T-helper 17 cell (primary cell): ENCODE measurements at regions not wholly inside any gene's neighbourhood (a gene's known extent, or its start where the extent isn't known, plus 50 kb on each side); places are given as distances from the start of the nearest gene placed in this dataset.
"Not testable (repeated sequence)": the region's sequence is repeated elsewhere in the genome, so short reads cannot be mapped to it uniquely, and the experiment has no call there.

Source experiments
- ATAC-seq: fragments of 150-1000 bp; cut with Tn5 transposase; 2 replicates; pipeline ENCODE4 v1.10.0; 2021; ENCODE audit warnings: mild to moderate bottlenecking, moderate library complexity
- DNase-seq, 3 donors: peaks; one replicate each; pipeline versions ENCODE4 v3.0.0 to v3.0.0-alpha.2; 2020 to 2021
- H3K9me3 ChIP-seq: one replicate; pipeline ENCODE4 v1.7.0; 2013; ENCODE audit warnings: low read length, mild to moderate bottlenecking; ENCODE audit not compliant: control insufficient read depth, poor library complexity, severe bottlenecking
- H3K27ac Mint-ChIP-seq: one replicate; pipeline ENCODE4 v1.8.0; 2022; ENCODE audit warnings: mild to moderate bottlenecking, moderate library complexity, mixed read lengths
- H3K27me3 Mint-ChIP-seq: one replicate; pipeline ENCODE4 v1.8.0; 2022; ENCODE audit warnings: mixed read lengths
- H3K36me3 Mint-ChIP-seq: one replicate; pipeline ENCODE4 v1.8.0; 2022; ENCODE audit warnings: low read depth, mixed read lengths
- H3K4me1 Mint-ChIP-seq: one replicate; pipeline ENCODE4 v1.8.0; 2022; ENCODE audit warnings: mild to moderate bottlenecking, mixed read lengths
- H3K4me3 Mint-ChIP-seq: one replicate; pipeline ENCODE4 v1.8.0; 2022; ENCODE audit warnings: mild to moderate bottlenecking, moderate library complexity, mixed read lengths

- no peaks in the 10 kb centered on the region for H3K9me3 ChIP-seq
- Mint-ChIP-seq H3K4me1 (peaks cover 12% of the 10 kb centered on the region), H3K27ac (no peak overlapping the region), H3K4me3 (no peak overlapping the region), H3K36me3 (no peaks in the 10 kb centered on the region), H3K27me3 (peaks cover 17% of the 10 kb centered on the region)
- DNase-seq (no peak), ATAC-seq (no peak)
Observed at GRCh38 chr6:33507261-33507660, 52.9 kb downstream of the ZBTB9 start.

DNA sequence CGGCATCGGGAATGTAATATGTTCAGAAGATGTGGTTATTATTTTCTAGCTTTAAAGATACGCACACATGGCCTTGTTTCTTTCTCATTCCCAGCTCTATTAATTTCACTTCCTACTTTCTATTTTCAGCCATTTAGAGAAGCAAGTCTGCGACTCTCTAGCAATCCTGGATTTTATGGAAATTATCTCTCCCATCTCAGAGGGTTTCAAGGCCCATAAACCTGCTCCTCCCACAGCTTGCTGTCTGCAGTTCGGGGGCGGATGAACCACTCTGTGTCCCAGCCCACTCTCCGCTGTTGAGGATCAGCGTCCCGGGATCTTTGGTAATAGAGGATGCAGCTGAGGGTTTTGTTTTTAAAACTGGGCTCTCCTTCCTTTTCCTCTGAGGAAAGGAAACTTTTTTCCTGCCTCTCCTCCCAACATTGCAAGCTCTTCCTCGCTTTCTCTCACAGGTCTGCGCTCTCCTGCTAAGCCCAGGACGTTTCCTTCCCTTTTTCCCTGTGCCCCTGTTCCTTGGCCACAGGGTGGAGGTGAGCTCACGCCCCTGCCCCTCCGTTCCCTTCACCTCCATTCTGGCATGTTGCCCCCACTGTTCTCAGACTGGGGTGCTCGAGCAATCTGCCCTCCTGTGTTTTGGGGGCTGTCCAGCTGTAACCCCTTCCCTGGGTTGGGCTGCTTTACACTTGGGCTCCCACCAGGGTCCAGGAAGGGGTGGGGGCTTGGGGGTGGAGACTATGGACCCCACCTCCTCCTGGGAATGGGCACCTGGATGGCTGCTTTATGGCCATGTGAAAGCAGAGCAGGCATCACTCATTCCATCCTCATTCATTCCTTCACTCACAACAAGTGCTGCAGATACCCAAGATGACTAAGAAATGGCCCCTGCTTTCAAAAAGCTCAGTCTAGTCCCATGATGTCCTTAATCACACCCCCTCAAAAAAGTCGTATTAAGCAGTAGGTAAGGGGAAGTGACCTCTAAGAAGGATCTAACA is 54.9 kb downstream of the ZBTB9 start:
- no peak overlapping the region for H3K4me3 Mint-ChIP-seq
- no peaks in the 10 kb centered on the region for H3K9me3 ChIP-seq
- DNase-seq (no peak), ATAC-seq (no peak)
- H3K4me1 Mint-ChIP-seq = peaks cover 15% of the 10 kb centered on the region
- peak overlapping the region; percentile 32 for H3K27ac Mint-ChIP-seq
- H3K36me3 Mint-ChIP-seq = no peaks in the 10 kb centered on the region
- peaks cover 25% of the 10 kb centered on the region for H3K27me3 Mint-ChIP-seq

- Mint-ChIP-seq H3K27ac (no peak overlapping the region), H3K4me3 (no peak overlapping the region), H3K4me1 (peaks cover 15% of the 10 kb centered on the region), H3K36me3 (no peaks in the 10 kb centered on the region), H3K27me3 (peaks cover 27% of the 10 kb centered on the region)
- no peak for DNase-seq
- ATAC-seq = no peak
- no peaks in the 10 kb centered on the region for H3K9me3 ChIP-seq
Observed at GRCh38 chr6:33513213-33513612, 58.8 kb downstream of the ZBTB9 start.

DNA sequence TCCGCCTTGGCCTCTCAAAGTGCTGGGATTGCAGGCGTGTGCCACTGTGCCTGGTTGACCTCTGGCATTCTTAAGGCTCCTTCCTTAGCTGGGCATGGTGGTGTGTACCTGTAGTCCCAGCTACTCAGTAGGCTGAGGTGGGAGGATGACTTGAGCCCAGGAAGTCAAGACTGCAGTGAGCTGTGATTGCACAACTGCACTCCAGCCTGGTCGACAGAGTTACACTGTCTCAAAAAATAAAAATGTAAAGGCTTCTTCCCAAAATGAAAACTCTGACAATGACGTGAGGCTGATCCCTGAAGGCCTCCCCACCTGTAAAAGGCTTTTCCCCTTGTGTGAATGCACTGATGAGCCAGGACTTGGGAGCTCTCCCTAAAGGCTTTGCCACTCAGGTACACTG is 62.4 kb downstream of the ZBTB9 start:
- no peaks in the 10 kb centered on the region for H3K9me3 ChIP-seq
- no peaks in the 10 kb centered on the region for H3K36me3 Mint-ChIP-seq
- no peak for ATAC-seq
- no peak overlapping the region for H3K4me3 Mint-ChIP-seq
- H3K4me1 Mint-ChIP-seq = peaks cover 11% of the 10 kb centered on the region
- peaks cover 17% of the 10 kb centered on the region for H3K27me3 Mint-ChIP-seq
- no peak for DNase-seq
- no peak overlapping the region for H3K27ac Mint-ChIP-seq

GRCh38 chr6:33520636-33521488 is 59.2 kb downstream of the BAK1 start:
- H3K27ac Mint-ChIP-seq, H3K4me3 Mint-ChIP-seq, DNase-seq, H3K4me1 Mint-ChIP-seq, H3K36me3 Mint-ChIP-seq, H3K9me3 ChIP-seq, ATAC-seq, H3K27me3 Mint-ChIP-seq: not testable (repeated sequence)

GRCh38 chr6:33521489-33522091 is 58.5 kb downstream of the BAK1 start:
- ATAC-seq = no peak
- peaks cover 5% of the 10 kb centered on the region for H3K27me3 Mint-ChIP-seq
- peaks cover 3% of the 10 kb centered on the region for H3K4me1 Mint-ChIP-seq
- no peaks in the 10 kb centered on the region for H3K36me3 Mint-ChIP-seq
- H3K27ac Mint-ChIP-seq = no peak overlapping the region
- no peaks in the 10 kb centered on the region for H3K9me3 ChIP-seq
- no peak overlapping the region for H3K4me3 Mint-ChIP-seq
- no peak for DNase-seq
